ENCODE measurements at regions not wholly inside any gene's neighbourhood (a gene's known extent, or its start where the extent isn't known, plus 50 kb on each side); places are given as distances from the start of the nearest gene placed in this dataset.

- CTCF ChIA-PET (ENCODE audit: unreplicated experiment), result no interaction called here
- intact Hi-C loops (cut with micrococcal nuclease; ENCODE audit: unreplicated experiment), result no loop called here
- no TSS peak for BruUV-seq (replicated peaks)
Measured at GRCh38 chr3:70854108-70854507, 541.7 kb upstream of the MDFIC2 start.

GRCh38 chr3:70853161-70853944 lies 540.9 kb upstream of the MDFIC2 start:
- TF ChIP-seq CTCF (conservative IDR thresholded peaks at IDR 0.05; ENCODE audit: low read length) (no peak), EZH2phosphoT487 (IDR thresholded peaks at IDR 0.05; ENCODE audit: borderline replicate concordance, low read depth, low read length) (no peak)
- H3K4me2 ChIP-seq (ENCODE audit: low read length), result no peak overlapping the region
- POLR2A ChIA-PET, result interaction anchor here (0.7 to 1.1 kb wide), 2 partner anchors 26 to 64 kb away, joined by 3 to 6 read pairs; no protein-coding TSS in a partner anchor

More at GRCh38 chr3:70854108-70854507, 541.7 kb upstream of the MDFIC2 start:
- H4K20me1 ChIP-seq (ENCODE audit: insufficient read depth, low read length), result no peaks in the 10 kb centered on the region
- H3K27ac ChIP-seq (ENCODE audit: low read depth, low read length, poor library complexity, severe bottlenecking), result no peak overlapping the region
- H3K9me2 ChIP-seq (ENCODE audit: insufficient read depth, low read length), result no peaks in the 10 kb centered on the region
- POLR2A ChIA-PET, result no interaction called here
- H3K36me3 ChIP-seq (ENCODE audit: insufficient read depth, low read length), result no peaks in the 10 kb centered on the region
- no peaks in the 10 kb centered on the region for H3K9me3 ChIP-seq (ENCODE audit: low read length)
- no peaks in the 10 kb centered on the region for H3K79me2 ChIP-seq (ENCODE audit: insufficient read depth, low read depth, low read length)
- no peak for TF ChIP-seq CTCF (conservative IDR thresholded peaks at IDR 0.05; ENCODE audit: low read length)
- no peak for TF ChIP-seq EZH2phosphoT487 (IDR thresholded peaks at IDR 0.05; ENCODE audit: borderline replicate concordance, low read depth, low read length)
- no peak overlapping the region for H2AFZ ChIP-seq (ENCODE audit: low read length)
- DNase-seq (ENCODE audit: low spot score), result no peak
- H3K4me3 ChIP-seq (ENCODE audit: low read depth, low read length, poor library complexity, severe bottlenecking), result no peak overlapping the region
- H3K4me1 ChIP-seq (ENCODE audit: insufficient read depth, low read length, poor library complexity, severe bottlenecking), result no peaks in the 10 kb centered on the region
- H3K4me2 ChIP-seq (ENCODE audit: low read length), result no peak overlapping the region

More at GRCh38 chr3:70853161-70853944, 540.9 kb upstream of the MDFIC2 start:
- DNase-seq (ENCODE audit: low spot score), result no peak
- Histone ChIP-seq H3K79me2 (ENCODE audit: insufficient read depth, low read depth, low read length) (no peaks in the 10 kb centered on the region), H3K4me3 (ENCODE audit: low read depth, low read length, poor library complexity, severe bottlenecking) (no peak overlapping the region), H2AFZ (ENCODE audit: low read length) (no peak overlapping the region), H3K9me2 (ENCODE audit: insufficient read depth, low read length) (no peaks in the 10 kb centered on the region), H3K27ac (ENCODE audit: low read depth, low read length, poor library complexity, severe bottlenecking) (no peak overlapping the region), H3K9me3 (ENCODE audit: low read length) (no peaks in the 10 kb centered on the region), H4K20me1 (ENCODE audit: insufficient read depth, low read length) (no peaks in the 10 kb centered on the region), H3K4me1 (ENCODE audit: insufficient read depth, low read length, poor library complexity, severe bottlenecking) (no peaks in the 10 kb centered on the region), H3K36me3 (ENCODE audit: insufficient read depth, low read length) (no peaks in the 10 kb centered on the region)
- BruUV-seq (replicated peaks), result no TSS peak
- CTCF ChIA-PET (ENCODE audit: unreplicated experiment), result interaction anchor here (0.6 kb wide), 1 partner anchor 217 kb away, joined by 8 read pairs; no protein-coding TSS in a partner anchor
- intact Hi-C loops (cut with micrococcal nuclease; ENCODE audit: unreplicated experiment), result no loop called here

Data from OCI-LY7 (cell line).